ENCODE measurements at regions not wholly inside any gene's neighbourhood (a gene's known extent, or its start where the extent isn't known, plus 50 kb on each side); places are given as distances from the start of the nearest gene placed in this dataset.
A peak's percentile ranks its signal among the peaks of the same experiment; 100 is the strongest.

DNA sequence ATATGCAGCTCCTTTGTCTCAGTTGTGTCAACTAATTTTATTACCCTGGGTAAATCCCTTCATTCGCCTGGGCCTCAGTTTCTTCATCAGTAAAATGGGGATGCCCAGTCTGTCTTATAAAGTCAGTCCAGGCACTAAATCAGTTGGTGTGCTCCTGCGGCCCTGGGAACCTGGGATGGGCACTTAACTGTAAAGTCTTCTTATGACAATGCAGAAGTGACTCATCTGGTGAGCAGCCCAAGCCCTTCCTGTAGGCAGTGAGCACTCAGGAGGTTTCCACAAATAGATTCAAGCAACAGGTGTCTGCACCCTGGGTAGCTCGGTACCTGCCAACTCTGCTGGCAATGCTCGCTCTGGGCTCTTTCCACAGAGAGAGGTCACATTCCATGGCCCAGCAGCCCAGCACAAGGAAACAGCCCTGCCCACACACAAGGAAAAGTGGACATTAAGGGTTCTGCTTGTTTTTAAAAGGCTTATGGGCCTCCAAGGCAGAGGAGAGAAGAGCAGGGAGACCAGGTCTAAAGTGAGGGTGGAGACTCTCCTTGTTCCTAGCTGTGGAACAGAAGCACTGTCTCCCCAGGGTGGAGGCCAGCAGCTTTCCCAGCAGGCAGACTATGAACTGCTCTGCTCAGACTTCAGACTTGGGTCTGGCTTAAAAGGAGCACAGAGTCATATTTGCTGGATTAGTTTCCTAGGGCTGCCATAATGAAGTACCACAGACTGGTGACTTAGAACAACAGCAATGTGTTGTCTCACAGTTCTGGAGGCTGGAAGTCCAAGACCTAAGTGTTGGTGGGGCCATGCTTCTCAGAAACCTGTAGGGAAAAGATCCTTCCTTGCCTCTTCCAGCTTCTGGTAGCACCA is 89.7 kb upstream of the ADRA1B start:
- TF ChIP-seq, protein P1, sequence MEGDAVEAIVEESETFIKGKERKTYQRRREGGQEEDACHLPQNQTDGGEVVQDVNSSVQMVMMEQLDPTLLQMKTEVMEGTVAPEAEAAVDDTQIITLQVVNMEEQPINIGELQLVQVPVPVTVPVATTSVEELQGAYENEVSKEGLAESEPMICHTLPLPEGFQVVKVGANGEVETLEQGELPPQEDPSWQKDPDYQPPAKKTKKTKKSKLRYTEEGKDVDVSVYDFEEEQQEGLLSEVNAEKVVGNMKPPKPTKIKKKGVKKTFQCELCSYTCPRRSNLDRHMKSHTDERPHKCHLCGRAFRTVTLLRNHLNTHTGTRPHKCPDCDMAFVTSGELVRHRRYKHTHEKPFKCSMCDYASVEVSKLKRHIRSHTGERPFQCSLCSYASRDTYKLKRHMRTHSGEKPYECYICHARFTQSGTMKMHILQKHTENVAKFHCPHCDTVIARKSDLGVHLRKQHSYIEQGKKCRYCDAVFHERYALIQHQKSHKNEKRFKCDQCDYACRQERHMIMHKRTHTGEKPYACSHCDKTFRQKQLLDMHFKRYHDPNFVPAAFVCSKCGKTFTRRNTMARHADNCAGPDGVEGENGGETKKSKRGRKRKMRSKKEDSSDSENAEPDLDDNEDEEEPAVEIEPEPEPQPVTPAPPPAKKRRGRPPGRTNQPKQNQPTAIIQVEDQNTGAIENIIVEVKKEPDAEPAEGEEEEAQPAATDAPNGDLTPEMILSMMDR (IDR thresholded peaks at IDR 0.05; ENCODE audit: borderline replicate concordance, insufficient read depth, low read depth, low read length), result no peak
- H3K4me3 ChIP-seq (ENCODE audit: low read depth, low read length), result no peak overlapping the region

DNA sequence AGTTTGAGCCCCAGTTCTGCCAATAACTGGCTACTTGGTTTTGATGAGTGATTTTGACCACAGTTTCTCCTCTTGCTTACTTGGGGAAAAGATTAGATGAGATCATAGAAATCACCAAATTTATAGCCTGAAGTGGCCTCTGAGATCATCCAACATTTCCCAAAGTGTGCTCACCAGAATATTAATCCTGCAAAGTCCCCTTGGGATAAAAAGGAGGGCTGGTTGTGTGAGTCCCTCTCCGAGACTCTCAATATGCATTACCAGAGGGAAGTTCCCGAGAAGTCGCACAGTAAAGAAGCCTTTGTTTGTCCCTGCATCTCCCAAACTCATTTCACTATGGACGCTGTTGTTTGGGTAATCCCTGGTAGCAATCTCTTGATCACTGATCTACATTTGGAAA is 88.4 kb upstream of the ADRA1B start:
- TF ChIP-seq, protein P1 (IDR thresholded peaks at IDR 0.05; ENCODE audit: borderline replicate concordance, insufficient read depth, low read depth, low read length), result no peak
- H3K4me3 ChIP-seq (ENCODE audit: low read depth, low read length), result no peak overlapping the region

DNA sequence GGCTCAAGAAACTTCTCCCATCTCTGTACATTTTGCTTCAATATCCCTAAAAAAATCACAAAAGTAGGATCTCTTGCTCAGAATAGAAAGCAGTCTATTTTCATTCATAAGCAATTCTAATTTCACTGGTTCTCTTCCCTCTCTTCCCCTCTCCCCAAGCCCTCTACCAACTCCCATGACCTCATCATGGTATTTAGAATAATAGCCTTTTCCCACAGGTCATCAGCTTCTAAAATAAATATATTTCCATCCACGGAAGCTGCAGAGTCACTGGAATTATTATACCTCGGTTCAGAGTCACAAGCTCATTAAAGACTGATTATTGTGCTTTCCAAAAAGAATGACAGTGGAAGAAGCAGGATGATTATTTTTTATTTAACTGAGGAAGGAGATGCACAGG is 84.2 kb upstream of the ADRA1B start:
- no peak overlapping the region for H3K4me3 ChIP-seq (ENCODE audit: low read depth, low read length)
- TF ChIP-seq, protein P1 (IDR thresholded peaks at IDR 0.05; ENCODE audit: borderline replicate concordance, insufficient read depth, low read depth, low read length), result no peak

DNA sequence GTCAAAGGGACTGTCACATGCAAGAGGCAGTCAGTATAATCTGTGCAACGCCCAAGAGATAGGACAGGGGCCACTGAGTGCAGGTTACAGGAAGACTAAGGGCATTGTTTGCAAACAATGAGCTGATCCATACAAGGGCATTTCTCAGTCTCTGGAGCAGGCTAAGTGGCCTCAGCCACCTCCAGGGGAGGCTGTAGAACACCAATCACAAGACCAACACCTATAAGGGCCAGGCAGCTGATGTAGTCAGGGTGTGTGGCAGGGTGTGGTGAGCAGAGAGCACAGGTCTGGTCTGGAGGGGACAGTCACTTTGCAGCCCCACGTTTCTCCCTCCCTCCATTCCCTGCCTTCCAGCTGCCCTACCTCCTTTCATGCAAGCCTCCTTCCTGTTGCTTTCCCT is 83.2 kb upstream of the ADRA1B start:
- H3K4me3 ChIP-seq (ENCODE audit: low read depth, low read length), result no peak overlapping the region
- TF ChIP-seq, protein P1 (IDR thresholded peaks at IDR 0.05; ENCODE audit: borderline replicate concordance, insufficient read depth, low read depth, low read length), result 0 out of 2 replicates have a peak, but pooled peaks have one; percentile 2

DNA sequence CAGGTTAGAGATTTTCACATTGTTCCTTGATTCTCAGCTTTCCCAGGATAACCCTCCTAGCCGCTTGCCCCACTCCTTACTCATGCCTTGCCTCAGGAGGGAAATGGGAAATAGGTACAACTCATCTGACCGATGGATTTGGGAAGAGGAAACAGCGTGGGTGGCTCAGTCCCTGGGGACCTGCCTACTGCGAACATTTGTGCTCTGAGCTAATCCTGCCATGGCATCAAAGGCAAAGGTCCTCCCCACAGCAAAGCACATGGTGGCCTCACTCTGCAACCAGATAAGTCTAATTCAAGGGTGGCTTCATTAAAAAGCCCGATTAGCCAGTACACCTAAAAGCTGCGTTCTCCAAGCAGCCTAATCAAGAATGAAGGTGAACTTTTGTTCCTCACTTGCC is 82.4 kb upstream of the ADRA1B start:
- TF ChIP-seq, protein P1 (IDR thresholded peaks at IDR 0.05; ENCODE audit: borderline replicate concordance, insufficient read depth, low read depth, low read length), result no peak
- H3K4me3 ChIP-seq (ENCODE audit: low read depth, low read length), result no peak overlapping the region

DNA sequence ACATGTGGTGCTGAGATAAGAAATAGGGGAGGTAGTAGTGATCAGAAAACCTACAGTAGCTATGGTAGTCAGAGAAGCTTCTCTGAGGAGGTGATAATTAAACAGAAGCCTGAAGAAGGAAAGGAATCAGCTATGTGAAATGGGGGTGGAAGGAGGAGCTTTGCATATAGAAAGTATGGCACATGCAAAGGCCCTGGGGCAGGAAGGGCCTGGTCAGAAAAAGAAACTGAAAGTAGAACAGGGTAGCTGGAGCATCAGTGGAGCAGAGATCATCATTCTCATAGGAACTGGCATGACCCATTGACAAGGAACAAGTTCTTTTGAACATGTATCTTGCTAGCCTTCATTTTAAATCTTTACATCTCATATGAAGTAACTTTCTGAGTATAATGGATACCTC is 80.7 kb upstream of the ADRA1B start:
- H3K4me3 ChIP-seq (ENCODE audit: low read depth, low read length), result no peak overlapping the region
- TF ChIP-seq, protein P1 (IDR thresholded peaks at IDR 0.05; ENCODE audit: borderline replicate concordance, insufficient read depth, low read depth, low read length), result no peak

DNA sequence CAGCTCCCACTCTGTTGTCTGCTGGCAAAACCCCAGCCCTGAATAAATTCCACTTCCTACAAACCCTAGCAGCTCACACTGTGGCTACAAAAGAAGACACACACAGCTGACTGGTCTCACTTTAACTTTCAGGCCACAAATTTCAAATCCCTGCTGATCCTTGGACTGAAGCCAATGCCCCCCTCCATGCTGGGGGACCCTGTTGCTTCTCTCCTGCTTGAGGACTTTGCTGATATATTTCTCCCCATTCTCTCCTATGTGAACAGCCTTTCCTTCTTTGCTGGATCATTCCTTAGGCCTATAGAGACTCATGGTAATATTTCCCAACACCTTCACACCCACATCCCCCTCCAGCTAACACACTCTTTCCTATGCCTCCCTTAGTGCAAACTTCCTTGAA is 79.6 kb upstream of the ADRA1B start:
- TF ChIP-seq, protein P1 (IDR thresholded peaks at IDR 0.05; ENCODE audit: borderline replicate concordance, insufficient read depth, low read depth, low read length), result no peak
- H3K4me3 ChIP-seq (ENCODE audit: low read depth, low read length), result no peak overlapping the region
